ENCODE measurements at regions not wholly inside any gene's neighbourhood (a gene's known extent, or its start where the extent isn't known, plus 50 kb on each side); places are given as distances from the start of the nearest gene placed in this dataset.

DNA sequence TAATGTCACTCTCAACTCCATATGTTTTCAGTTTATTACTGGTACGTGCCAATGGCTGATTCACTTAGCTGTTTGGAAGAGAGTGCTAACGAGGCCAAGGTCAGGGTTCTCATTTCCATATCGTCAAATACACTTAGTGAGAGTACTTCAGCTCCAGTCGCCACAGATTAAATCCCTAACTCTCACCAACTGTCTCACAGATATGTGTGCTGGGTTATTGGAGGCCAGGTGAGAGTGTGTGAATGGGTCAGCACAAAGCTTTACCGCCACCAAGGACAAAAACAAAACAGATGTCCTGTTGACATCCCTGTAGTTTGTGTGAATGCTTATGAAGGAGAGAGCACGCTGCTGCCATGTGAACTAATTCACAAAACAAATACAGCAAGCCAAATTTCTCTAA is 133.5 kb upstream of the TBL1XR1 start:
- Histone ChIP-seq H3K4me3 (ENCODE audit: low read depth, low read length) (no peak overlapping the region), H3K27me3 (ENCODE audit: control insufficient read depth, insufficient read depth, low read length) (no peaks in the 10 kb centered on the region), H3K36me3 (ENCODE audit: control insufficient read depth, insufficient read depth, low read length) (no peaks in the 10 kb centered on the region)
- TF ChIP-seq, protein P1, sequence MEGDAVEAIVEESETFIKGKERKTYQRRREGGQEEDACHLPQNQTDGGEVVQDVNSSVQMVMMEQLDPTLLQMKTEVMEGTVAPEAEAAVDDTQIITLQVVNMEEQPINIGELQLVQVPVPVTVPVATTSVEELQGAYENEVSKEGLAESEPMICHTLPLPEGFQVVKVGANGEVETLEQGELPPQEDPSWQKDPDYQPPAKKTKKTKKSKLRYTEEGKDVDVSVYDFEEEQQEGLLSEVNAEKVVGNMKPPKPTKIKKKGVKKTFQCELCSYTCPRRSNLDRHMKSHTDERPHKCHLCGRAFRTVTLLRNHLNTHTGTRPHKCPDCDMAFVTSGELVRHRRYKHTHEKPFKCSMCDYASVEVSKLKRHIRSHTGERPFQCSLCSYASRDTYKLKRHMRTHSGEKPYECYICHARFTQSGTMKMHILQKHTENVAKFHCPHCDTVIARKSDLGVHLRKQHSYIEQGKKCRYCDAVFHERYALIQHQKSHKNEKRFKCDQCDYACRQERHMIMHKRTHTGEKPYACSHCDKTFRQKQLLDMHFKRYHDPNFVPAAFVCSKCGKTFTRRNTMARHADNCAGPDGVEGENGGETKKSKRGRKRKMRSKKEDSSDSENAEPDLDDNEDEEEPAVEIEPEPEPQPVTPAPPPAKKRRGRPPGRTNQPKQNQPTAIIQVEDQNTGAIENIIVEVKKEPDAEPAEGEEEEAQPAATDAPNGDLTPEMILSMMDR (IDR thresholded peaks at IDR 0.05; ENCODE audit: insufficient read depth, low read length, severe bottlenecking) = no peak
- no peak for FAIRE-seq
- no peak for DNase-seq (ENCODE audit: low read depth)

- no peak for DNase-seq (ENCODE audit: low read depth)
- H3K27me3 ChIP-seq (ENCODE audit: control insufficient read depth, insufficient read depth, low read length) = no peaks in the 10 kb centered on the region
- TF ChIP-seq, protein P1 (IDR thresholded peaks at IDR 0.05; ENCODE audit: insufficient read depth, low read length, severe bottlenecking) = no peak
- no peak for FAIRE-seq
- no peak overlapping the region for H3K4me3 ChIP-seq (ENCODE audit: low read depth, low read length)
- H3K36me3 ChIP-seq (ENCODE audit: control insufficient read depth, insufficient read depth, low read length) = no peaks in the 10 kb centered on the region
These were observed 134.0 kb upstream of the TBL1XR1 start for GRCh38 chr3:177331203-177331835.

DNA sequence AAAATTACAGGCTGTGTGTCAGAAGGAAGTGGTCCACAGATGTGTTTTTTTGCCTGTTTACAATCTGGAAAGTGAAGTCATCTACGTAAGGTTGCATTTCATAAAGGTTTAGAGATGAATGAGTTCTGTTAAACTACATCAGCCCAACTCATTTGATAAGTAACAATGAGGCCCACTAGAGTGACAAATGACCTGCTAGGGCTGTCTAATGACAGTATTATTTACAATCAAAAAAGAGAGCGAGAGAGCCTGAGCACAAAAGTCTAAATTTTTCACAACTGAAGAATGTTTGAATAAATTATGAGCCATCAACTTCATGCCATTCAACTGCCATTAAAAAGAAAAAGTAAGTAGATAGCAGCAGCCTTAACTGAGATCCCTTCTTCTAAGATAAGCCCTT is 135.7 kb upstream of the TBL1XR1 start:
- Histone ChIP-seq H3K27me3 (ENCODE audit: control insufficient read depth, insufficient read depth, low read length) (no peaks in the 10 kb centered on the region), H3K36me3 (ENCODE audit: control insufficient read depth, insufficient read depth, low read length) (no peaks in the 10 kb centered on the region), H3K4me3 (ENCODE audit: low read depth, low read length) (no peak overlapping the region)
- DNase-seq (ENCODE audit: low read depth) = no peak
- FAIRE-seq = no peak
- TF ChIP-seq, protein P1 (IDR thresholded peaks at IDR 0.05; ENCODE audit: insufficient read depth, low read length, severe bottlenecking) = no peak

DNA sequence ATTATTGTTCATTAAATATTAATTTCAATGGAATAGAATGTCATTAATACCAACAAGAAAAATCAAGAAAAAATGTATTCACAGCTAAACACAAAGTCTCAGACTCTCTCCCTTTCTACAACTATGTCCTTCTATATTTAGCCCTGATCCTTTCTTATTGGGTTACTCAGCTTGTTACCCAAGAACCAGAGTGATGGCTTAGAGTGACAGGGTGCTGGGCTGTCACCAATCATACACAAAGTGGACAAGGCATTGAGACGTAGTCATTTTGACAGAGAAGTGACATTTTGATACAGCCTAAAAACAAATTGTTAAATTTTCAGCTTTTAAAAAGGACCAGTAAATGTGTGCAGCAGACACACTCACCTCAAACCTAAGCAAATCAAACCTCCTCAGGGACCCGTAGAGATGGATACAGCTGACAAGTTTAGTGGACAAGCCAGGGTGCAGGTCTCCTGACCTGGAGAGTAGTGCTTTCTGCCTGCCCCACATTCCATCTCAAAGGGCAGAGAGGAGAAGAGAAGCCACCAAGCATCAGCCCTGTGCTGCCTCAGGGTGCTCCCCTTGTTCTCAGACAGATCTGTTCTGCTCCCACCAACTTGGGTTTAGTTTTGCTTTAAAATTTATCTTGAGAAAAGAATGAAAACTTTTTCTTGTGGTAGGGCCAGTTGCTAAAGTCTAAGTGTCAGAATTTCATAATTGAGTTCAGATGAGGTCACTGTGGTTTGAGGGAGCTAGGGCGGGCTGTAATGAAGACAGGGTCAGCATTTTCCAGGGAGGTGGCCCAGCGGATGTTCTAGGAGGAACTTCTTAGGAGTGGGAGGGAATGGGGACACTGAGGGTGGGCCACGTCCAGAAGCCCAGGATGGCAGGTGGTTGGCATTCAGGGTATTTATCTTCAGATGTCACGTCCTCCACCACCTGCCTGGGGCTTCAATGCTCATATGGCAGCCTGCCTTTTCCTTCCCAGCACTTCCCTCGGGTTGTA is 136.5 kb upstream of the TBL1XR1 start:
- DNase-seq (ENCODE audit: low read depth) (no peak), FAIRE-seq (no peak)
- Histone ChIP-seq H3K27me3 (ENCODE audit: control insufficient read depth, insufficient read depth, low read length) (no peaks in the 10 kb centered on the region), H3K36me3 (ENCODE audit: control insufficient read depth, insufficient read depth, low read length) (no peaks in the 10 kb centered on the region), H3K4me3 (ENCODE audit: low read depth, low read length) (no peak overlapping the region)
- TF ChIP-seq, protein P1 (IDR thresholded peaks at IDR 0.05; ENCODE audit: insufficient read depth, low read length, severe bottlenecking) = no peak

DNA sequence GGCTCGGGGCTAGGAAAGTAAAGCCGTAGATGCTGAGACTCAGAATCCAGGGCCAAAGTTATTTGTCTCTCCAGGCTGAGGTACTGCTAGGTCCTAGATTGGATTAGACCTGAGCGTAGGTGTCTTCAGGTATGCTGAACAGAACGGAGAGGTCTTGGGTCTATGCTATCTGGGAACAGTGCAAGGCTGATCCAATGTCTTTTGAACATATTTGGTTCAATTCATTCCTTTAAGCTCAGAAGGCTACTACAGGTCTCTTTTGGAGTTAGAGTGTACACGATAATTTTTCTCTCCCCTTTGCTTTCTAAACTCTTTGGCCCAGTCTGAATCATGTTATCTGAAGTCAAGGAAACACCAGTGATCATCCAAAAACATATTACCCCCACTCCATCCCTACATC is 137.5 kb upstream of the TBL1XR1 start:
- H3K27me3 ChIP-seq (ENCODE audit: control insufficient read depth, insufficient read depth, low read length) = no peaks in the 10 kb centered on the region
- TF ChIP-seq, protein P1 (IDR thresholded peaks at IDR 0.05; ENCODE audit: insufficient read depth, low read length, severe bottlenecking) = no peak
- no peak overlapping the region for H3K4me3 ChIP-seq (ENCODE audit: low read depth, low read length)
- DNase-seq (ENCODE audit: low read depth) (no peak), FAIRE-seq (no peak)
- no peaks in the 10 kb centered on the region for H3K36me3 ChIP-seq (ENCODE audit: control insufficient read depth, insufficient read depth, low read length)
